GM18870 (cell line): ENCODE measurements at regions not wholly inside any gene's neighbourhood (a gene's known extent, or its start where the extent isn't known, plus 50 kb on each side); places are given as distances from the start of the nearest gene placed in this dataset.
"Not testable (repeated sequence)": the region's sequence is repeated elsewhere in the genome, so short reads cannot be mapped to it uniquely, and the experiment has no call there.

Experiments
- ATAC-seq: cut with Tn5 transposase; IDR thresholded peaks from one replicate; pipeline ENCODE4 v1.9.1; 2021; ENCODE audit warnings: moderate library complexity; ENCODE audit not compliant: unreplicated experiment

DNA sequence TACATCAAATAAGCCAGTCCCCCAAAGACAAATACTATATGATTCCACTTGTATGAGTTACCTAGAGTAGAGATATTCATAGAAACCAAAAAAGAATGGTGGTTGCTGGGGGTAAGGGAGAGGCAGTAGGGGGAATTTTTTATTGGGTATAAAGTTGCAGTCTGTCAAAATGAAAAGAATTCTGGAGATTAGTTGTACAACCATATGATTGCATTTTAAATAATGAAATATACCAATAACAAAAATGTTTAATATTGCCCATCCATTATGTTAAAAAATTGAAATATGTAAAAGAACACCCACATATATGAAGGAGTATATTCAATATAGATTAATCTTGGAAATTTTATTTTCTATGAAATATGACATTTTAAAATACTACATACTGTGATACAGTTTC is 1383.5 kb downstream of the FSCB start:
- ATAC-seq: no peak

DNA sequence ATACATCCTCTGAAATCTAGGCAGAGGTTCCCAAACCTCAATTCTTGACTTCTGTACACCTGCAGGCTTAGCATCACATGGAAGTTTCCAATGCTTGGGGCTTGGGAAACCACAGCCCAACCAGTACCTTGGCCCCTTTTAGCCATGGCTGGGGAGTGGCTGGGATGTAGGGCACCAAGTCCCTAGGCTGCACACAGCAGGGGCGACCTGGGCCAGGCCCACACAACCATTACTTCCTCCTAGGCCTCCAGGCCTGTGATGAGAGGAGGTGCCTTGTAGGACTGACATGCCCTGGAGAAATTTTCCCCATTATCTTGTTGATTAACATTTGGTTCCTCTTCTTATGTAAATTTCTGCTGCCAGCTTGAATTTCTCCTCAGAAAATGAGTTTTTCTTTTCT is 1387.4 kb downstream of the FSCB start:
- no peak for ATAC-seq

DNA sequence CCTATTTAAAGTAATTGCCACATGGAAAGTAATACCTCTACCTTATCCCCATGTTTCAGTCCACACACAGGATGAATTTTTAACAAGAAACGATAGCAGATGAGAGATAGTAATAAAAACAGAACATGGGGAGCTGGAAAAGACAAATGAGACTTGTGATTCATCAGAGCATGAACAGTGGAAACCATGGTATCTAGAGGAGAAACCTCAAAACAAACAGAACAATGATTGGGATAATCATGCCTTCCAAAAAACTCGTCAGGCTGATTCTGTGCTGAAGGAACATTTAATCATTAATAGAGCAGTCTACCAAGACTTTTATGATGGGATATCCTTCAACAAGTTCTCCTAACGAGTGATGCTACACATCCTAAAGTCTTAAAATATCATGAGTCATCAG is 1390.7 kb downstream of the FSCB start:
- no peak for ATAC-seq

DNA sequence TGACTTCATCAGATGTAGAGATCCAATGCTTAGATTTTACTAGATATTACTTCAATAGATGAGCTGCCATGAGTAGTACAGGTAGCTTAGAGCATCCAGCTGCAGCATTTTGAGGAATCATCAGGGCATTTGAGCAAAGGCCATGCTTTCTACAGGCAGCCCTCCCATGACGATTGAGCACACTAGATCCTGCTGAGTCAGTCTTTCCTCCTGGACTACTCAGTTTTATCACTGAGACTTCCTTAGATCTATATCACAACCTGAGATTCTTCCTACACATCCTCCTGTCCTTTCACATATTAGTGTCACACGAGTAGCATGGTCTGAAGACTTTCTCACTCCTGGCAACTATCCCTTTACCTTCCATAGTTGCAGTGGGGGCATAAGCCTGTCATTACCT is 1401.8 kb downstream of the FSCB start:
- no peak for ATAC-seq

DNA sequence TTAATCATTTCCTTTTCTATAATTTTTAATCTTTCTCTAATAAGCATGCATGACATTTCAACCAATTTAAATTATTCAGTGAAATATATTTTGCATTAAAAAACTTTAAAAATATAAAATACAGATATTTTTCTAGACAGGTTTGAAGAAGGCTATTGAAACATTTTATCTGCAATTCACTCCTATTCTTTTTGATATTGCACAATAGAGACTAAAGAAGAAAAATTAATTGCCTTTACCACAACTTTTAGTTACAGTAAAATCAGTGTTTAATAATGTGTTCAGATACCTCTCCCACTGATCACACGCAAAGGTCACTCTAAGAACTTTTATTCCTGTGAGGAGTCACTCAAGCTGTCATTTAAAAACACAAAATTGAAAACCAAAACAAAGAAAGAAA is 1416.7 kb downstream of the FSCB start:
- no peak for ATAC-seq

DNA sequence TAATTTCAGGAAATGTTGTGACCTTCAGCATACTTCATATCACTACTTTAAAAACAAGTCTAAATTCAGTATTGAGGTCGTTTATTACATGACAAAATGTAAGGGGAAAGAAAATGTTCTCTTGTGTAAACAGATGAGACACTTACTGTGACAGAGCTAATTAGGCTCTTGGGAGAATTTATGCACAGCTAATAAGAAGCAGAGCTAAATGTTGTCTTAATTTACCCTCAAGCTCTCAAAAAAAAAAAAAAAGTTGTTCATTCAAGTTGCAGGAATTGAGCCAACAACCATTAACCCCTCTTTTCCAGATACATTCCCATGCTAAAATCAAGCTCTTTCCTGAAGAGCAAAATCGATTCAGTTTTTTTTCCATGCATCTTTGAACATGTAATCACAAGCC is 1419.4 kb downstream of the FSCB start:
- no peak for ATAC-seq

DNA sequence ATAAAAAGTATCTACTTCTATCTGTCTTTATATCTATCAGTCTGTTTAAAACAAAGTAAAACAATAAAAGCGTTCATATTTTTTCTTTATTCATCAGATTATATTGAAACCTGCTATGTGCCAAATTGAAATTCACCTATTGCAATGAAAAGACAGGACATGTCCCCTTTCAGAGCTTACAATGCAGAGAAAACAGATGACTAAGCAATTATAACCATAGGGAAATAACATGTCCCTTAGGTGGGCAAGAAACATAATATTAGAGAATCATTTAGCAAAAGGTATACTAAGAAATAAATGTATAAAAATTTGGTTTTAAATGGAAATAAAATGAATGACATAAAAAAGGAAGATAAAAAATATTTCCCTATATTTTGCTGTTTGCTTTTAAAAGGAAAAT is 1421.3 kb downstream of the FSCB start:
- ATAC-seq: no peak

DNA sequence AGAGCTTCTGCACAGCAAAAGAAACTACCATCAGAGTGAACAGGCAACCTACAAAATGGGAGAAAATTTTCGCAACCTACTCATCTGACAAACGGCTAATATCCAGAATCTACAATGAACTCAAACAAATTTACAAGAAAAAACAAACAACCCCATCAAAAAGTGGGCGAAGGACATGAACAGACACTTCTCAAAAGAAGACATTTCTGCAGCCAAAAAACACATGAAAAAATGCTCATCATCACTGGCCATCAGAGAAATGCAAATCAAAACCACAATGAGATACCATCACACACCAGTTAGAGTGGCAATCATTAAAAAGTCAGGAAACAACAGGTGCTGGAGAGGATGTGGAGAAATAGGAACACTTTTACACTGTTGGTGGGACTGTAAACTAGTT is 1439.7 kb downstream of the FSCB start:
- not testable (repeated sequence) for ATAC-seq

DNA sequence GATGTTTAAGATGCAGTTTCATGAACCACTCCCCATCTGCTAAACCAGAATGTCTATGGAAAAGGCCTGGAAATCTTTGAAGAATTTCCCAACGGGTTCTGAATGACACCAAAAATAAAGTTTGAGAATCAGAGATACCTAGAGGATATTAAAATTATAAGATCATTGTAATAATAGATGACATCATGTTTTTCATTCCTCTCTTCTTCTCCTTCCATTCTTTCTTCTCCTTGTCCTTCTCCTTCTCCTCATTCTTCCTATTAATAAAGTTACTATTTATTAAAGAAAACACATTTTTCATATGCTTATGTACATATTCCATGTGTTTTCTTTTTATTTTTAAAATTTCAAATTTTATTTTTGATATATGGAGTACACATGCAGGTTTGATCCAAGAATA is 1449.4 kb downstream of the LRFN5 start:
- no peak for ATAC-seq

DNA sequence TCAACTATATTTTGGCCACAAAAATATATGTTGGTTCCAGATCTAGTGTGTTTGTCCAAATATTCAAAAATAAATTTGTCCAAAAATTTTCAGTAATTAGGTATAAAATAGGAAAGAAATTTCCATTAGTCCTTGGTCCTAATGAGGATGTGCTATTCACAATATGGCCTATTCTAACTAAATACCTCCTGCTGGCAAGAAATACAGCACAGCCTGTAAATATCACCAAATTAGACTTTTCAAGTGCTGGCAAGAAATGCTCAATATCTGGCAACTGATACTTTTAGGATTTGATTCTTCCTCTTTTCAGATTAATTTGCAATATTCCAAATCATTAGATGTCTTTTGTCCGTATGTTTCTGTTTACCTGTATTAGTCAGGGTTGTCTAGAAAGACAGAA is 1446.2 kb downstream of the LRFN5 start:
- no peak for ATAC-seq

DNA sequence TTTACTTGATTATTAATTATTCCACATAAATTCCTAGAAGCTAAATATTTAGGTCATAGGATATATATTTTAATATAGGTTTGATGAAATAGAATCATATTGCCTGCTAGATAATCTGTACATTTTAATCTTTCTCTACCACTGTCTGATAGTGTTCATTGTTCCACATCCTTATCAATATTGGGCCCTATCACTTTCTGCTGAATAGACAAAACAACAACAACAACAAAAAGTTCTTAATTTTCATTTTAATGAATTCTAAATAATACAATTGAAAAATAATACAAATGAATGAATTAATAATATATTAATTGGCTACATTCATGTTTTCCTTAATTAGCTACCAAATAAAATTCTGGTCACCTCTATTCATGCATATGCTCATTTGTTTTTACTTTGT is 1437.2 kb downstream of the LRFN5 start:
- ATAC-seq: no peak

DNA sequence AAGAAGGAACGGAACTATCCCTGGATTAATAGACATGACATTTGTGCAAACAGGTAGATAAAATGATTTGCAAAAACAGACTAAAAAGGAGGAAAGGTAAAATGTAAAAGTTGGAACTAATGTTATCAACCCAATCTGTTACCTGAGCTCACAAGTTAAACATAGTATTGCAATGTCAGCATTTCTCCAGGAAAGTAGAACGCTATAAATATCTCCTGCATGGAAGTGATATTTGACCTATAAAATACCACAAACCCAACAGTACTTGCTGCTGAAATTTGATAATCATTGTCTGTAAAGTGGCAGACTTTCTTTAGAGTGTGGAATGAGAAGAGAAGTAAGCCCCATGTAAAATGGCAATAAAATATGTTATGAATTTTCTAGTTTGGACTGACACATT is 1435.7 kb downstream of the LRFN5 start:
- ATAC-seq: no peak

DNA sequence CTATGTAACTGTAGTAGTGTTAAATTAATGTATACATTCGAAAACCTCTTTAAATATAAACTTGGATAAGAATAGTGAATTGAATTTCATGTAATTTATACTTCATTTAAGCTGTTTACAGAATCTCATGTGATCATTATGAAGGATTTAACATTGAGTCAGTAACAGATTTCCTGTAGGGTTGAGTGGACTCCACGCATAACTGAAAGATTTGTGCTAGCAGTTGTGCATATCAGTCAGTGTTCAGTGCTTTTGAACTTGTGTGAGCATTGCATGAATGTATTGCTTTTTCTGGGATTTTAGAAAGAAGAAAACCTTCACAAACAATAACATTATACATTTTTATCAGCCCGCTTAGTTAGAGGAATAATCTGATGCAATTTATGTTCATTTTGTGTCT is 1435.3 kb downstream of the LRFN5 start:
- ATAC-seq: no peak

DNA sequence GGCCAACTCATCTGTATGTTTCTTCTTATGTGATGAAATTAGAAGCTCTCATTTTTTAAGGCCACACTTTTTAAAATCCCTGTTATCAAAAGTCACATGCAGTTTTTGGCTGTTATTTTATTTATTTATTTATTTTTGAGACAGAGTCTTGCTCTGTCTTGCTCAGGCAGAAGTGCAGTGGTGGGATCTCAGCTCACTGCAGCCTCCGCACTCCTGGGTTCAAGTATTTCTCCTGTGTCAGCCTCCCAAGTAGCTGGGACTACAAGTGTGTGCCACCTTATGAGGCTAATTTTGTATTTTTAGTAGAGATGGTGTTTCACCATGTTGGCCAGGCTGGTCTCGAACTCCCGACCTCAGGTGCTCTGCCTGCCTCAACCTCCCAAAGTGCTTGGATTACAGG is 1434.5 kb downstream of the LRFN5 start:
- no peak for ATAC-seq

DNA sequence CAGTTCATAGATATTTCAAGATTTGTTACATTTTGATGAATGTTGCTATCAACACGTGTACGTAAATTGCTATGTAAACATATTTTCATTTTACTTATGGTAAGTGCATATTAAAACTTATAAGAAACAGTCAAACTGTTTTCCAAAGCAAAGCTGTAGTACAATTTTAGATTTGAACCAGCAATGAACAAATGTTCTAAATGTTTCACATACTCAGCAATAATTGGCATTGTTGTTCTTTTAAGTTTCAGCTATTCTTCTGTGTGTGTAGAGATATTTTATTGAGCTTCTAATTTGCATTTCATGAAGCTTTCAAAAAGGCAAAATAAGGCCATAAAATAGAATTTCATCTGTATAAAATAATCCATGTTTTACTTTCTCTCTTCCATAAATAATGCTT is 1433.2 kb downstream of the LRFN5 start:
- ATAC-seq: no peak

DNA sequence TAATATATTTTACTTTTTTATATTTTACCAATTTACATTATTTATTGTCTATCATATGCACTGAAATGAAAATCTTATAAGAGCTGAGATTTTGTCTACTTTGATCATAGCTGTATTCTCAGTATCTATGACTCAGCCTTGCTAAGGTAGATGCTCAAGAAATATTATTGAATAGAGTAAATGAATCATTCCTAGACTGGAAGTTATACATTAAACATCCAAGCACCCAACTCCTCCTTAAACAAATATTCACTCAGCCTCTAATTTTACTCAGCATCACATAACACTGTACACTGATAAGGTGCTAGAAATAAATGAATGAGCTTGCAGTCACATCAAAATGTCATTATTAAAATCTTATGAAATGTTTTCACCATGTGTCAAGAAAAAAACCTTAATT is 1424.9 kb downstream of the LRFN5 start:
- no peak for ATAC-seq

DNA sequence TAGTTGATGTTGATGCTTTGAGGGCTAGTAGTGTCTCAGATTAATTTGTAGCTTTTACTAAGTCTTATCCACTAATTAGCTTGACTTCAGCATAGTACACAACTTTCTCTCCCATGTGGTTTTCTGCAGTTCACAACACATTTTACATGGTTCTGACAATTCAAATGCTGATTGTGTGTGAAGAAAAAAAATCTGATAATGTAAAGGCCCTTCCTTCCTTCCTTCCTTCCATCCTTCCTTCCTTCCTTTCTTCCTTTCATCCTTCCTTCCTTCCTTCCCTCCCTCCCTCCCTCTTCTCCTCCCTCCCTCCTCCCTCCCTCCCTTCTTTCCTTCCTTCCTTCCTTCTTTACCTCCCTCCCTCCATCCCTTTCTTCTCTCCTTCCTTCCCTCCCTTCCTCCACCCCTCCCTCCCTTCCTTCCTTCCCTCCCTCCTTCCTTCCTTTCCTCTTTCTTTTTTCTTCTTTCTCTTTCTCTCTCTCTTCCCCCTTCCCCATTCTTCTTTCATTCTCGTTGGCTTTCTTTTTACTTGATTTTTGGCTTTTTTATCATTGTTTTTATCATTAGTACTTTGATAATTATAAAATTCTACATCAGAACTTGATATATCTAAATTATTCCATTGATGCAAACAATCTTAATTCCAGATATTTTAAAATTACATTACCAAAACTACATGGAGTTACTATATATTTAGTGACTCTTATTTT is 1415.6 kb downstream of the LRFN5 start:
- no peak for ATAC-seq

DNA sequence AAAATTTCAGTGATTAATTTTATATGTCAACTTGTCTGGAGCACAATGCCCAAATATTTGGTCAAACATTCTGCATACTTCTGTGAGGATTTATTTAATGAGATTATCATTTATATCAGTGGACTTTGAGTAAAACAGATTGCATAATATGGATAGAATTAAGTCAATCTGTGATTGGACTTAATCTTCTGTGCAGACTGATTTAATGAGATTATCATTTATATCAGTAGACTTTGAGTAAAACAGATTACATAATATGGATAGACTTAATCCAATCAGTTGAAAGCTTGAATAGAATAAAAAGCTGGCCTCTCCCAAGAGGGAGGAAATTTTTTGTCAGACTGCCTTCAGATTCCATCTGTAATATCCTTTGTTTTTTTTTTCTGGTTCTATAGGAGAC is 1413.2 kb downstream of the LRFN5 start:
- no peak for ATAC-seq

DNA sequence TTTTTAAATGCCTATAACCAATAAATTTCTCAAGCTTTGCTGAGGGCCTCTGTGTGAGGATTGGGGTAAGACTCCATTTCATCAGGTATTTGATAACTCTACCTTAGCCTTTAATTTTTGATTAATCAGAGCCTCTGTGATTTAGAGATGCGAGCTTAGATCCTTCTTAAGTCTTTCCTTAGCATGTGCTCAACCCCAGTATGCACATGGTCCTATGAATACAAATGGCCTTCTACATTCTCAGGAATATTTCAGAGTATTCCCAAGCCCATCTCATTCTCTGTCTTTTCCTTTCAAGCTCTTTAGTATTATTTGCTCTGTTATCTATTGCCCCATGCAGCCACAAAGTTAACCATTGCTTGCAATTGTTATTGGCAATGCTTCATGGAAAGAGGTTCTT is 1407.7 kb downstream of the LRFN5 start:
- no peak for ATAC-seq

DNA sequence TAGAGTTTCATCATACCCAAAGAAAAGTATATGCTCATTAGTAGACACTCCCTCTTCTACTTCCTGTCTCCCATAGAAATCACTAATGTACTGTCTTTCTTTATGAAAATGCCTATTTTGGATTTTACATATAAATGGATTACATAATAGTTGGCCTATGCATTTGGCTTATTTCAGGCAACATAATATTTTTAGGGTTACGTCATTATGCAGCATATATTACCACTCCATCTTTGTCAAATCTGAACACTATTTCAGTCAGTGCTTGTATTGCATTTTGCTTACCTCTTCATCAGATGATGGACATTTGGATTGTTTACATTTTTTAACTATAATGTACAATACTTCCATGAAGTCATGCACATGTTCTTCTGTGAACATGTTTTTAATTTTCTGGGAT is 1406.1 kb downstream of the LRFN5 start:
- no peak for ATAC-seq

DNA sequence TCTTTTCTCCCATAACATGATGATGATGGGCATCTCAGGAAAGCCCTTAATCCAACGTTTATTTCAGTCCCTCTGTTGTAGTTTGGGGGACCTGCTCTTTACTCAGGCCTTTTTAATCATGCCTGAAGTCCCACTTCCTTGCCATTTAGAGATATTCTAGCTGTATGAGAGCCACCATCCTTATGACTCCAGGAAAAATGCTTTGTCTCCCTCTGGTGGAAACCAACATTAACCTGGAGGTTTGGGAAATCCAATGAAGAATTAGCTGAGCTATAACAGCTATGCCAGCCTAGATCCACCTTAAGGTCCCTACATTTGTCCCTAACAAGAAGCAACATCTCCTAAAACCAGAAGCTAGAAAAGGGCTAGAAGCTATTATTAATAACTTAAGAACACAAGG is 1399.1 kb downstream of the LRFN5 start:
- no peak for ATAC-seq

DNA sequence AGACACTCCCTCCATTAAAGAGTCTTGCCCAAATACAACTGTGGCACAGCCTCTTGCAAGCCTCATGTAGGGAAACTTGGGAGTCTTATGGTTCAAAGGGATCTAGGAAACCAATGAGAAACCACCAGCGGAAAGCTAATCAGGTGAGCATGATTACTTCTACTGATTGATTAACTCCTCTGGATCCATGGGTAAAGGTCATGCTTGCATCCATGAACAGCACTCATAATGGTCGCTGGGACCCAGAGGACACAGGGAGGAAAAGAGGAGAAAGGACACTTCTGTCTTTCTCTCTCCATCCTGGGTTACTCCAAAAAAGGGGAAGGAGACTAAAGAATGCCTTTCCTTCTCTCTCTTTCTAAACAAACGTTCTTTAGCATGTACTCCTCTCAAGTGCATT is 1397.2 kb downstream of the LRFN5 start:
- no peak for ATAC-seq

DNA sequence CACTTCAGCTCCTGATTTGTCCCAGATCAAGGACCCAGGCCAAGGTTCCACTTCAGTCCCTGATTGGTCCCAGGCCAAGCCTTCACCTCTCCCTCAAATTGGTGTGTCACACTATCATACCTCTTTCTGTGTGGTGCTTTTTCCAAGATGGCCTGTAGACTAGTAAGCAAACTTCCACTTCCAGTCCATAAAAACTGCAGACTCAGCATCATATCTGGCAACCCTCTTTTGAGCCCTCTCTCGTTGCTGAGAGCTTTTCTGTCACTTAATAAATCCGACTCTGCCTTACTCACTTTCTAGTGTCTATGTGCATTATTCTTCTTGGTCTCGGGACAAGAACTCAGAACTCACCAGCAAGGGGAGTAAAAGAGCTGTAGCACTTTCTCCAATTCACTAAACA is 1395.1 kb downstream of the LRFN5 start:
- ATAC-seq: no peak
